Ishikawa (cell line): ENCODE measurements at regions not wholly inside any gene's neighbourhood (a gene's known extent, or its start where the extent isn't known, plus 50 kb on each side); places are given as distances from the start of the nearest gene placed in this dataset.

Experiments
- CEBPB ChIP-seq: IDR thresholded peaks from 2 replicates; pipeline ENCODE4 v1.6.1; 2012
- CREB1 ChIP-seq: IDR thresholded peaks from 2 replicates; pipeline ENCODE4 v1.6.1; 2012; ENCODE audit warnings: low read depth
- EGR1 ChIP-seq: IDR thresholded peaks from 2 replicates; pipeline ENCODE4 v1.6.1; 2012
- EP300 ChIP-seq: IDR thresholded peaks from 2 replicates; pipeline ENCODE4 v1.6.1; 2012; ENCODE audit warnings: borderline replicate concordance
- FOXM1 ChIP-seq: IDR thresholded peaks from 2 replicates; pipeline ENCODE4 v1.6.1; 2012; ENCODE audit warnings: low read depth, borderline replicate concordance
- NFIC ChIP-seq: IDR thresholded peaks from 2 replicates; pipeline ENCODE4 v1.6.1; 2012
- RAD21 ChIP-seq: IDR thresholded peaks from 2 replicates; pipeline ENCODE4 v1.6.1; 2012; ENCODE audit warnings: low read depth
- TAF1 ChIP-seq: IDR thresholded peaks from 2 replicates; pipeline ENCODE4 v1.6.1; 2012; ENCODE audit warnings: low read depth, mild to moderate bottlenecking
- TCF12 ChIP-seq: IDR thresholded peaks from 2 replicates; pipeline ENCODE4 v1.6.1; 2012; ENCODE audit warnings: low read depth
- TEAD4 ChIP-seq: IDR thresholded peaks from 2 replicates; pipeline ENCODE4 v1.6.1; 2012
- YY1 ChIP-seq: IDR thresholded peaks from 2 replicates; pipeline ENCODE4 v1.6.1; 2012; ENCODE audit warnings: low read depth
- ZBTB7A ChIP-seq: IDR thresholded peaks from 2 replicates; pipeline ENCODE4 v1.6.1; 2012; ENCODE audit warnings: low read depth
- TF ChIP-seq, protein P1 (sequence below): IDR thresholded peaks from 2 replicates; pipeline ENCODE4 v1.6.1; 2012
- TF ChIP-seq, protein P2 (sequence below): IDR thresholded peaks from 2 replicates; pipeline ENCODE4 v1.6.1; 2012; ENCODE audit warnings: low read depth, mild to moderate bottlenecking
- TF ChIP-seq, protein P3 (sequence below): IDR thresholded peaks from 2 replicates; pipeline ENCODE4 v1.6.1; 2012

DNA sequence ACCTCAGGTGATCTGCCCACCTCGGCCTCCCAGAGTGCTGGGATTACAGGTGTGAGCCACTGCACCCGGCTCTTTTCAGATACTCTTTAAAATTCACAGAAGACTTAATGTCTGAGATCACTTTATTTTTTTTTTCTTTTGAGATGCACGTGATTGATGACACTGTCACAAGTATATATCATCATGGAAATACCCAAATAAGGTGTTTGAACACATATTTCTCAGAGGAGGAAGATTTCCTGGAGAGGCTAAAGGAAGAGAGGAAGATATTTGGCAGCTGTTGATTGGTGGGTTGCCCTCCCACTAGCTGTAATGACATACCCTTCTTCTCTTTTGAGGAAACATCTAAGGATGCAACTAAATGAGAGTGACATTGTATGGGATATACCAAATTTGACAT lies 225.9 kb upstream of the CITED2 start:
- no peak for TF ChIP-seq NFIC
- TF ChIP-seq TCF12, result no peak
- no peak for TF ChIP-seq EGR1
- TF ChIP-seq, protein P1, sequence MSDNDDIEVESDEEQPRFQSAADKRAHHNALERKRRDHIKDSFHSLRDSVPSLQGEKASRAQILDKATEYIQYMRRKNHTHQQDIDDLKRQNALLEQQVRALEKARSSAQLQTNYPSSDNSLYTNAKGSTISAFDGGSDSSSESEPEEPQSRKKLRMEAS, result no peak
- no peak for TF ChIP-seq ZBTB7A
- TF ChIP-seq FOXM1, result no peak
- TF ChIP-seq TAF1, result no peak
- no peak for TF ChIP-seq CEBPB
- TF ChIP-seq, protein P2, sequence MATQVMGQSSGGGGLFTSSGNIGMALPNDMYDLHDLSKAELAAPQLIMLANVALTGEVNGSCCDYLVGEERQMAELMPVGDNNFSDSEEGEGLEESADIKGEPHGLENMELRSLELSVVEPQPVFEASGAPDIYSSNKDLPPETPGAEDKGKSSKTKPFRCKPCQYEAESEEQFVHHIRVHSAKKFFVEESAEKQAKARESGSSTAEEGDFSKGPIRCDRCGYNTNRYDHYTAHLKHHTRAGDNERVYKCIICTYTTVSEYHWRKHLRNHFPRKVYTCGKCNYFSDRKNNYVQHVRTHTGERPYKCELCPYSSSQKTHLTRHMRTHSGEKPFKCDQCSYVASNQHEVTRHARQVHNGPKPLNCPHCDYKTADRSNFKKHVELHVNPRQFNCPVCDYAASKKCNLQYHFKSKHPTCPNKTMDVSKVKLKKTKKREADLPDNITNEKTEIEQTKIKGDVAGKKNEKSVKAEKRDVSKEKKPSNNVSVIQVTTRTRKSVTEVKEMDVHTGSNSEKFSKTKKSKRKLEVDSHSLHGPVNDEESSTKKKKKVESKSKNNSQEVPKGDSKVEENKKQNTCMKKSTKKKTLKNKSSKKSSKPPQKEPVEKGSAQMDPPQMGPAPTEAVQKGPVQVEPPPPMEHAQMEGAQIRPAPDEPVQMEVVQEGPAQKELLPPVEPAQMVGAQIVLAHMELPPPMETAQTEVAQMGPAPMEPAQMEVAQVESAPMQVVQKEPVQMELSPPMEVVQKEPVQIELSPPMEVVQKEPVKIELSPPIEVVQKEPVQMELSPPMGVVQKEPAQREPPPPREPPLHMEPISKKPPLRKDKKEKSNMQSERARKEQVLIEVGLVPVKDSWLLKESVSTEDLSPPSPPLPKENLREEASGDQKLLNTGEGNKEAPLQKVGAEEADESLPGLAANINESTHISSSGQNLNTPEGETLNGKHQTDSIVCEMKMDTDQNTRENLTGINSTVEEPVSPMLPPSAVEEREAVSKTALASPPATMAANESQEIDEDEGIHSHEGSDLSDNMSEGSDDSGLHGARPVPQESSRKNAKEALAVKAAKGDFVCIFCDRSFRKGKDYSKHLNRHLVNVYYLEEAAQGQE, result no peak
- no peak for TF ChIP-seq TEAD4
- TF ChIP-seq EP300, result no peak
- TF ChIP-seq, protein P3, sequence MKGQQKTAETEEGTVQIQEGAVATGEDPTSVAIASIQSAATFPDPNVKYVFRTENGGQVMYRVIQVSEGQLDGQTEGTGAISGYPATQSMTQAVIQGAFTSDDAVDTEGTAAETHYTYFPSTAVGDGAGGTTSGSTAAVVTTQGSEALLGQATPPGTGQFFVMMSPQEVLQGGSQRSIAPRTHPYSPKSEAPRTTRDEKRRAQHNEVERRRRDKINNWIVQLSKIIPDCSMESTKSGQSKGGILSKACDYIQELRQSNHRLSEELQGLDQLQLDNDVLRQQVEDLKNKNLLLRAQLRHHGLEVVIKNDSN, result no peak
- TF ChIP-seq CREB1, result no peak
- TF ChIP-seq RAD21, result no peak
- no peak for TF ChIP-seq YY1

DNA sequence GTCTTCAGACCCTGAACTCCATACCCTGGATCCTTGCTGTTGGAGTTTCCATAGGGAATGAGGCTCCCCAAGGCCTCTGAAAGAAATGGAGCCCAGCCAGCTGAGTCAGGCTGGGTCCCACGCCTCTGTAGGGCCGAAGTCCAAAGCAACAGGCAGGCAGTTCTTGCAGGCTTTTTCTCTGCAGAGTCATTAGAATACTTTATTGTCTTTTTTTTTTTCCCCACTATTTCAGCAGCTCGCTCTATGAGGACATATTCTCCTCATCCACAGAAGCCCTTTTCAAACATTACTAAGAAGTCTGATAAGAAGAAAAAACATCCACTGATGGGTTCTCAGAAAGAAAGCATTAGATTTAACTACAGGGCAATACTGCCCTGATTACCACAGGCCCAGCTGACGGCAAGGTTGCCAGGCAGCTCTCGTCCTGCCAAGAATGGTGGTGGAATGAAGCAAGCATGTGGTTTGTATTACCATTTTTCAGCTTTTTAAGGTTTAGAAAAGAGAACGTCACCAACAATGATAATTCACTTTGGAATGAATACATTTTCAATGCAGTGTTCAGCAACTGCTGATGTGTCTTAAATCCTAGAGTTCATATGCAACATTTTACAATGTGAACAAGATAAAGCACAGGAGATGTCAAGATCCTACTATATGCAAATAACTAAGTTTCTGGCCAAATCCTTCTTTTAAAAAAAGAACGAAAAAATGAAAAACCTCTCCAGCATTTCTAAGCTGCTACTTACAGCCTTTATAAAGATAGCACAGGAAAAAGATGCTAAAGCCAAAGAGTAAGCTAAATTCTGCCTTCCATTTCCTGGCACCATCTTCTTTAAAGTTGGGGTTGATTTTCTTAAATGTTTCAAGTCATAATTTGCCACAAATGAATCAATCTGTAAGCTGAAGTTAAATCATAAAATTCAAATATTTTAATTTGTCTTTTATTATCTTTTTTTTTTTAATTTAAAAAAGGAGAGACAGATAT lies 223.6 kb upstream of the CITED2 start:
- TF ChIP-seq TCF12, result no peak
- TF ChIP-seq, protein P1, result no peak
- no peak for TF ChIP-seq CREB1
- no peak for TF ChIP-seq ZBTB7A
- TF ChIP-seq RAD21, result no peak
- no peak for TF ChIP-seq YY1
- TF ChIP-seq FOXM1, result no peak
- TF ChIP-seq TAF1, result no peak
- TF ChIP-seq CEBPB, result no peak
- TF ChIP-seq, protein P2, result no peak
- TF ChIP-seq TEAD4, result no peak
- no peak for TF ChIP-seq EGR1

DNA sequence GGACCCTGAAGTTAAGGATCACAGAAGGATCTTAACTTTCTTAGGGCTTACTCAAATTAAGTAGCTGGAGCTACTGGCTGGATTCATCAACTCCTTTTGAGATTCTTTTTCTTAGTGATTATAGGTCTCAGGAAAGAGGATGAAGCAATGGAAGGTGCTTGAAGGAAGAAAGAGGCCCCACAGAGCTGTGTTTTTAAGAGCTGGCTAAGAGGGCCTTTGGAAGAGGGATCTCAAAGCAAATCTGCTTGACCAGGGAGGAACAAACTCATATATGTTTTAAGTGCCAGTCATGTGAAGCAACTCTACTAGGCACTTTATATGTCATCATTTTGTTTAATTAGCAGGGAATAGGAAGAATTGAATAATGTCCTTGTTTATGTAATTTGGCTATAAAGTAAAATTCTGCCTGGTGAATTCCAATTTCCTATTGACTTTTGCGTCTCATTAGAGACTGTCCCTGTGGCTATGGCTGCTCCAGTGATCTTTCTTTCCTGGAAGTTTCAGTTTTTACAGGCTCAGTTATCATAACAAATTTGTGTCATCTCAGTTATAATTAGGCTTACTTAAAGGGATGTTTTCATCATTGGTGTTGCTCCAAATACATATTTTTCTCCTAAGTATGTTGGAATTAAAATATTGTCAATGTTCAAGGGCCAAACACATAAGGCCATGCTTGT lies 222.8 kb upstream of the CITED2 start:
- TF ChIP-seq TAF1, result no peak
- no peak for TF ChIP-seq RAD21
- TF ChIP-seq CREB1, result no peak
- no peak for TF ChIP-seq TCF12

DNA sequence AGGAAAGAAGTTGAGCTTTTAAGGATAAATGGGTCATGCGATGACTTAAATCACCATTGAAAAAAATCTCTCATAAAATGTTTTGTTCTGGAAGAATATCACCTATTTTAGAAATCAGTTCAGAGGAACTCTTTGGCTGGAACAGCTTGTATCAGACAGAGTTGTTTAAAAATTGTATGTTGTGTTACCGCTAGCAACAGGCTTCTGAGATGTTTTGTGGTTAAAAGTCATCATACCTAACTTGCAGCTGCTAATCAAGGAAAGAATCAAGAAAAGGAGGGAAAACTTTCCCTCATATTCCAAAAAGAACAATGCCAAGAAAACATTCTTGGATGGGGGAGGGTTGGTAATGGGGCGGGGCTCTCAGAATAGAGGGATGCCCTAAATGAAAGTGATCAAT lies 220.7 kb upstream of the CITED2 start:
- no peak for TF ChIP-seq TCF12
- TF ChIP-seq, protein P3, result no peak
- no peak for TF ChIP-seq TEAD4
- no peak for TF ChIP-seq NFIC
- TF ChIP-seq ZBTB7A, result no peak
- TF ChIP-seq, protein P1, result no peak
- TF ChIP-seq CEBPB, result no peak
- no peak for TF ChIP-seq CREB1
- TF ChIP-seq EP300, result no peak
- TF ChIP-seq, protein P2, result no peak
- TF ChIP-seq EGR1, result no peak
- no peak for TF ChIP-seq RAD21
- TF ChIP-seq FOXM1, result no peak
- no peak for TF ChIP-seq TAF1
